ENCODE measurements at regions not wholly inside any gene's neighbourhood (a gene's known extent, or its start where the extent isn't known, plus 50 kb on each side); places are given as distances from the start of the nearest gene placed in this dataset.

DNA sequence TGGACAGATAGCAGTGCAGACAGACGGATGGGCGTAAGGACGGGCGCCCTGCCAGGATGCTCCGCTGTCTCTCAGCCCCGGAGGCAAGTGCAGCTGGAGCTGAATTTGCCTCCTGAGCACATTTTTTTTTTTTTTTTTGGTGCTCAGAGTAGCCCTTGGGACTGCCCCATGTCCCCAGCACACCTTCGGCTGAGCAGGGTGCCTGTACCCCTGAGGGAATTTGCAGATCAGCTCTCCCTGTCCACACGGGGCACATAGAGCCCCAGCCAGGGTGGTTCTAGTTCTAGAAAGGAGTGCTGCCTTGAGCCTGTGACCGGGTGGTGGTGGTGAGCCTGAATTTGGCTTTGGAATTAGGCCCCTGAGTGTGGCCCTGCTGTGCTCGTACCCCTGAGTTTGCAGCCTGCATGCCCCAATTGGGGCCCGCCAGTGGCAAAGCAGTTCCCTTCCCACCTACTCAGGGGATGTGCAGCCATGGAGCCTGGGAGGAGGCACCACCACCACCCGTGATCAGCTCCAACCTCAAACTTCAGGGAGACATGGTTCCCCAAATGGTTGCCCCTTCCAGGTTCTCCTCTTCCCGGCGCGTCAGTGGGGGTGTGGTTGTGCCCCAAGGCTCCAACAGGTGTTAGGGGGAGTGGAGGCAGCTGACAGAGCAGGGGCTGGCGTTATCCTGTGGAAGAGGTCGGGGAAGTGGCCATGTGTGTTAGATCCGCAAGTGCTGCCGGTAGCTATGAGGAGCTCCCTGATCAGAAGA lies 1232.7 kb downstream of the BRD1 start:
- Mint-ChIP-seq H3K4me3 (no peak overlapping the region), H3K36me3 (ENCODE audit: low read depth) (peaks cover 8% of the 10 kb centered on the region), H3K27me3 (ENCODE audit: low read depth) (peaks cover 1% of the 10 kb centered on the region), H3K9me3 (no peaks in the 10 kb centered on the region), H3K4me1 (no peaks in the 10 kb centered on the region), H3K27ac (no peak overlapping the region)
- TF ChIP-seq, protein P1, sequence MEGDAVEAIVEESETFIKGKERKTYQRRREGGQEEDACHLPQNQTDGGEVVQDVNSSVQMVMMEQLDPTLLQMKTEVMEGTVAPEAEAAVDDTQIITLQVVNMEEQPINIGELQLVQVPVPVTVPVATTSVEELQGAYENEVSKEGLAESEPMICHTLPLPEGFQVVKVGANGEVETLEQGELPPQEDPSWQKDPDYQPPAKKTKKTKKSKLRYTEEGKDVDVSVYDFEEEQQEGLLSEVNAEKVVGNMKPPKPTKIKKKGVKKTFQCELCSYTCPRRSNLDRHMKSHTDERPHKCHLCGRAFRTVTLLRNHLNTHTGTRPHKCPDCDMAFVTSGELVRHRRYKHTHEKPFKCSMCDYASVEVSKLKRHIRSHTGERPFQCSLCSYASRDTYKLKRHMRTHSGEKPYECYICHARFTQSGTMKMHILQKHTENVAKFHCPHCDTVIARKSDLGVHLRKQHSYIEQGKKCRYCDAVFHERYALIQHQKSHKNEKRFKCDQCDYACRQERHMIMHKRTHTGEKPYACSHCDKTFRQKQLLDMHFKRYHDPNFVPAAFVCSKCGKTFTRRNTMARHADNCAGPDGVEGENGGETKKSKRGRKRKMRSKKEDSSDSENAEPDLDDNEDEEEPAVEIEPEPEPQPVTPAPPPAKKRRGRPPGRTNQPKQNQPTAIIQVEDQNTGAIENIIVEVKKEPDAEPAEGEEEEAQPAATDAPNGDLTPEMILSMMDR (IDR thresholded peaks at IDR 0.05; ENCODE audit: unreplicated experiment in 3 of 3) = no peak

DNA sequence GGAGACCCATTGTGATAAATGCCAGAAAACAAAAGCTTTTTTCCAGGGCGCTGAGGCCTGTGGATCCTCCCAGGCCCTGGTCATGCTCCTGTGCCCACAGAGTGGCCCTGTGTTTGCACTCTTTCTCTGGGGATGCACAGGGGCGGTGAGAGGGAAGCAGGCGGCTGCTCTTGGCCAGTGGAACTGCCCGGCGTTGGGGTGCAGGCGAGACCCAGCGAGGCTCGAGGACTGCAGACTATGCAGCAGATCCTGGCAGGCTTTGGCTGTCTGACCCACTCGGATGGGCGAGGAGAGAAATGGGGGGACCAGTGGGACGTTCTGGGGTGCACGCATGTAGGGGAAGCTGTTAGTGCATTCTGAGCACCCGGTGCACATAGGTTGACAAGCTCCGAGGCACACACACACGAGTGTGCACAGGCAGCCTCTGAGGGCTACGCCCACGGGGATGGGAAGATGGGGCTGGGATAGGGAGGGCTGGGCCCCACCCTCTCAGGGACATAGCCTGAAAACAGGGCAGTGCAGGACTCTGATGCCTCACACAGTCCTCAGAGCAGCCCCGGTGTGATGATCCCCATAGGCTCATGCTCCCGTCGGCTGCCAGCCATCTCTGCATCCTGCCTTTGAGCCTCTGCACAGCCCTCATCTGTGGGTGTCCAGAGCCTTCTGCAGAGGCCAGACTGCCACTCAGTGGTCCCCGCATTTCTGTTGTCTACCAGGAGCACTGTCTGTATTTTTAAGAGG lies 1233.5 kb downstream of the BRD1 start:
- Mint-ChIP-seq H3K4me3 (no peak overlapping the region), H3K4me1 (no peaks in the 10 kb centered on the region), H3K36me3 (ENCODE audit: low read depth) (peaks cover 8% of the 10 kb centered on the region), H3K9me3 (no peaks in the 10 kb centered on the region), H3K27ac (no peak overlapping the region), H3K27me3 (ENCODE audit: low read depth) (no peaks in the 10 kb centered on the region)
- TF ChIP-seq, protein P1 (IDR thresholded peaks at IDR 0.05; ENCODE audit: unreplicated experiment in 3 of 3) = no peak

DNA sequence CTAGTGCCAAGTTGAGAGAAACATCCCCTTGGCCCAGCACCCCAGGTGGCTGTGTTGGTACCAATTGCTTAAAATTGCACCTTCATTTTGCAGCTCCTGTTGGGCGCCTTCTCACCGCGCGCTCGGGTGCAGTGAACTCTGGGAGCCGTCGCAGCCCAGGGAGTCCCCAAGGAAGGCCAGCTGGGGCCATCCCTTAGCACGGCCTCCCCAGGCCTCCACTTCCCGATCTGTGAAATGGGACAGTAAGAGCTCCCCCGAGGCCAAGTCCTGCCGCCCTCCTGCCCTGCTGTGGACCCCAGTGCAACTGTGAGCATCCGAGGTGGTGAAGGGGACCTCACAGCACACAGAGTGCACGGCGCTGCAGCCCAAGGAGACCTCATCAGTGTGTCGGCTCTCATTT lies 1234.1 kb downstream of the BRD1 start:
- no peaks in the 10 kb centered on the region for H3K9me3 Mint-ChIP-seq
- H3K36me3 Mint-ChIP-seq (ENCODE audit: low read depth) = peaks cover 8% of the 10 kb centered on the region
- no peak overlapping the region for H3K4me3 Mint-ChIP-seq
- TF ChIP-seq, protein P1 (IDR thresholded peaks at IDR 0.05; ENCODE audit: unreplicated experiment in 3 of 3) = no peak
- H3K27ac Mint-ChIP-seq = no peak overlapping the region
- no peaks in the 10 kb centered on the region for H3K27me3 Mint-ChIP-seq (ENCODE audit: low read depth)
- no peaks in the 10 kb centered on the region for H3K4me1 Mint-ChIP-seq

GRCh38 chr22:48592931-48593330 lies 1234.7 kb downstream of the BRD1 start:
- Mint-ChIP-seq H3K4me3 (no peak overlapping the region), H3K27me3 (ENCODE audit: low read depth) (no peaks in the 10 kb centered on the region), H3K4me1 (no peaks in the 10 kb centered on the region), H3K27ac (no peak overlapping the region), H3K9me3 (no peaks in the 10 kb centered on the region), H3K36me3 (ENCODE audit: low read depth) (peaks cover 4% of the 10 kb centered on the region)
- TF ChIP-seq, protein P1 (IDR thresholded peaks at IDR 0.05; ENCODE audit: unreplicated experiment in 3 of 3) = no peak

- peaks cover under 1% of the 10 kb centered on the region for H3K36me3 Mint-ChIP-seq (ENCODE audit: low read depth)
Observed at GRCh38 chr22:48592488-48592887, 1235.2 kb downstream of the BRD1 start.

More at GRCh38 chr22:48592488-48592887, 1235.2 kb downstream of the BRD1 start:
- Mint-ChIP-seq H3K27ac (no peak overlapping the region), H3K9me3 (no peaks in the 10 kb centered on the region), H3K27me3 (ENCODE audit: low read depth) (no peaks in the 10 kb centered on the region), H3K4me1 (no peaks in the 10 kb centered on the region), H3K4me3 (no peak overlapping the region)
- TF ChIP-seq, protein P1 (IDR thresholded peaks at IDR 0.05; ENCODE audit: unreplicated experiment in 3 of 3) = no peak

All from nephron (organoid).